HEK293 (cell line): ENCODE measurements at regions not wholly inside any gene's neighbourhood (a gene's known extent, or its start where the extent isn't known, plus 50 kb on each side); places are given as distances from the start of the nearest gene placed in this dataset.

Experiments
- CTCF ChIA-PET: fragments of 350-600 bp; formaldehyde crosslinking; extraction: SDS; loops from one replicate; lab custom pipeline; 2021; ENCODE audit warnings: antibody characterized with exemption; lab: Yijun Ruan, JAX
- POLR2A ChIA-PET: fragments of 300-600 bp; formaldehyde crosslinking; extraction: SDS; loops from one replicate; lab custom pipeline; 2020; ENCODE audit warnings: antibody characterized with exemption, inconsistent platforms; lab: Yijun Ruan, JAX
- H3K27ac ChIP-seq: fragments of 200-500 bp; sonication (Bioruptor generic); 2 replicates; pipeline ENCODE4 v1.5.1; 2014; ENCODE audit warnings: low read depth, low read length, control low read depth, inconsistent platforms; ENCODE audit errors: extremely low read depth
- H3K36me3 ChIP-seq, 2 experiments: fragments of 200-500 bp in 1 of 2; sonication (Bioruptor generic) in 1 of 2; 1 replicate in 1 of 2; 2 replicates in 1 of 2; pipeline ENCODE4 v1.5.1; 2014 to 2017; ENCODE audit warnings: inconsistent platforms in 2 of 2, low read length in 2 of 2; ENCODE audit not compliant: control insufficient read depth in 2 of 2, insufficient read depth in 1 of 2
- H3K4me1 ChIP-seq: fragments of 200-500 bp; sonication (Bioruptor generic); 2 replicates; pipeline ENCODE4 v1.5.1; 2014; ENCODE audit warnings: mild to moderate bottlenecking, low read length, inconsistent platforms; ENCODE audit not compliant: control insufficient read depth, insufficient read depth
- H3K4me3 ChIP-seq: 2 replicates; pipeline ENCODE4 v1.5.1; 2011; ENCODE audit warnings: low read depth, mild to moderate bottlenecking, control low read depth, low read length, moderate library complexity
- H3K9me3 ChIP-seq: fragments of 200-500 bp; sonication (Bioruptor generic); 2 replicates; pipeline ENCODE4 v1.5.1; 2014; ENCODE audit warnings: low read depth, low read length, inconsistent platforms; ENCODE audit not compliant: control insufficient read depth, insufficient read depth
- HOXA7 ChIP-seq: sonication (generic); formaldehyde crosslinking; IDR thresholded peaks from 2 replicates; pipeline ENCODE4 v1.8.1; 2022; ENCODE audit warnings: missing genetic modification reagents, borderline replicate concordance
- KLF1 ChIP-seq: fragments of 450-650 bp; formaldehyde crosslinking; IDR thresholded peaks from 2 replicates; pipeline ENCODE4 v1.5.1; 2016; ENCODE audit warnings: missing biosample characterization, missing genetic modification characterization
- KLF7 ChIP-seq: fragments of 450-650 bp; formaldehyde crosslinking; IDR thresholded peaks from 2 replicates; pipeline ENCODE4 v1.5.1; 2016; ENCODE audit warnings: missing biosample characterization, missing genetic modification characterization, borderline replicate concordance
- REST ChIP-seq: fragments of 450-650 bp; formaldehyde crosslinking; IDR thresholded peaks from 2 replicates; pipeline ENCODE4 v1.5.1; 2016; ENCODE audit warnings: missing biosample characterization, missing genetic modification characterization
- WT1 ChIP-seq: fragments of 450-650 bp; formaldehyde crosslinking; IDR thresholded peaks from 2 replicates; pipeline ENCODE4 v1.5.1; 2016; ENCODE audit warnings: missing biosample characterization, missing genetic modification characterization
- ZBTB8A ChIP-seq: fragments of 450-650 bp; formaldehyde crosslinking; IDR thresholded peaks from 2 replicates; pipeline ENCODE4 v1.5.1; 2016; ENCODE audit warnings: missing biosample characterization, missing genetic modification characterization
- ZNF121 ChIP-seq: fragments of 450-650 bp; formaldehyde crosslinking; IDR thresholded peaks from 2 replicates; pipeline ENCODE4 v1.5.1; 2016; ENCODE audit warnings: missing biosample characterization, missing genetic modification characterization
- ZNF169 ChIP-seq: fragments of 450-650 bp; formaldehyde crosslinking; IDR thresholded peaks from 2 replicates; pipeline ENCODE4 v1.5.1; 2016; ENCODE audit warnings: missing biosample characterization, missing genetic modification characterization
- ZNF202 ChIP-seq: fragments of 450-650 bp; formaldehyde crosslinking; IDR thresholded peaks from 2 replicates; pipeline ENCODE4 v1.5.1; 2016; ENCODE audit warnings: missing biosample characterization, missing genetic modification characterization, borderline replicate concordance
- ZNF211 ChIP-seq: fragments of 450-650 bp; formaldehyde crosslinking; IDR thresholded peaks from 2 replicates; pipeline ENCODE4 v1.5.1; 2016; ENCODE audit warnings: low read depth, missing biosample characterization, missing genetic modification characterization
- ZNF24 ChIP-seq: fragments of 450-650 bp; formaldehyde crosslinking; IDR thresholded peaks from 2 replicates; pipeline ENCODE4 v1.5.1; 2016; ENCODE audit warnings: missing biosample characterization, missing genetic modification characterization
- ZNF311 ChIP-seq: fragments of 450-650 bp; formaldehyde crosslinking; IDR thresholded peaks from 2 replicates; pipeline ENCODE4 v1.5.1; 2017; ENCODE audit warnings: missing biosample characterization, missing genetic modification characterization, borderline replicate concordance
- ZNF324 ChIP-seq: fragments of 450-650 bp; formaldehyde crosslinking; IDR thresholded peaks from 2 replicates; pipeline ENCODE4 v1.5.1; 2016; ENCODE audit warnings: missing biosample characterization, missing genetic modification characterization
- ZNF404 ChIP-seq: fragments of 450-650 bp; formaldehyde crosslinking; IDR thresholded peaks from 2 replicates; pipeline ENCODE4 v1.5.1; 2017; ENCODE audit warnings: missing biosample characterization, missing genetic modification characterization
- ZNF48 ChIP-seq: fragments of 450-650 bp; formaldehyde crosslinking; IDR thresholded peaks from 2 replicates; pipeline ENCODE4 v1.5.1; 2016; ENCODE audit warnings: missing biosample characterization, missing genetic modification characterization
- ZNF555 ChIP-seq: fragments of 450-650 bp; formaldehyde crosslinking; conservative IDR thresholded peaks from 2 replicates; pipeline ENCODE4 v1.5.1; 2017; ENCODE audit warnings: missing biosample characterization, mild to moderate bottlenecking, missing genetic modification characterization, inconsistent platforms
- TF ChIP-seq, protein P1 (sequence below): fragments of 450-650 bp; formaldehyde crosslinking; IDR thresholded peaks from 2 replicates; pipeline ENCODE4 v1.5.1; 2016; ENCODE audit warnings: missing biosample characterization, missing genetic modification characterization
- TF ChIP-seq, protein P2 (sequence below): fragments of 450-650 bp; formaldehyde crosslinking; IDR thresholded peaks from 2 replicates; pipeline ENCODE4 v1.5.1; 2017; ENCODE audit warnings: missing biosample characterization, missing genetic modification characterization

DNA sequence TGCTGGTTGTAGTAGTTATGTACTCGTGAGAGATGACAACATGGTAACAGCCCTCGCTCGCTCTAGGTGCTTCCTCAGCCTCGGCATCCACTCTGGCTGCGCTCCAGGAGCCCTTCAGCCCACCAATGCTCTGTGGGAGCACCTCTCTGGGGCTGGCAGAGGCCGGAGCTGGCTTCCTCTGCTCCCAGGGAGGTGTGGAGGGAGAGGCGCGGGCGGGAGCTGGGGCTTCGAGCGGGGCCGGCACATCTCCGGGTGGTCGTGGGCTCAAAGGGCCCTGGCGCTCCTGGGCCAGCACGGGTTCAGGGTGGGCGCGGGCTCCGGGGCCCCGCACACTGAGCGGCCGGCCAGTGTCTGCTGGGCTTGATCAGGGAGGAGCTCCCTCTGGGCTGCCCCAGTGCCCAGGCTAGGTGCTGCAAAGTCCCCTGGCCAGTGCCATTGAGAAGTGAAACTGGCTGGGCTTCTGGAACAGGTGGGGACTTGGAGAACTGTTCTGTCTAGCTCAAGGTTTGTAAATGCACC, 1012.1 kb downstream of the CNTNAP5 start:
- ChIA-PET POLR2A (no interaction called here), CTCF (no interaction called here)
- TF ChIP-seq ZNF24 (tag by site-specific recombination), result no peak
- TF ChIP-seq ZNF555, result no peak
- TF ChIP-seq, protein P1, sequence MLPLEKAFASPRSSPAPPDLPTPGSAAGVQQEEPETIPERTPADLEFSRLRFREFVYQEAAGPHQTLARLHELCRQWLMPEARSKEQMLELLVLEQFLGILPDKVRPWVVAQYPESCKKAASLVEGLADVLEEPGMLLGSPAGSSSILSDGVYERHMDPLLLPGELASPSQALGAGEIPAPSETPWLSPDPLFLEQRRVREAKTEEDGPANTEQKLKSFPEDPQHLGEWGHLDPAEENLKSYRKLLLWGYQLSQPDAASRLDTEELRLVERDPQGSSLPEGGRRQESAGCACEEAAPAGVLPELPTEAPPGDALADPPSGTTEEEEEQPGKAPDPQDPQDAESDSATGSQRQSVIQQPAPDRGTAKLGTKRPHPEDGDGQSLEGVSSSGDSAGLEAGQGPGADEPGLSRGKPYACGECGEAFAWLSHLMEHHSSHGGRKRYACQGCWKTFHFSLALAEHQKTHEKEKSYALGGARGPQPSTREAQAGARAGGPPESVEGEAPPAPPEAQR (tag by site-specific recombination), result no peak
- Histone ChIP-seq H3K4me1 (no peaks in the 10 kb centered on the region), H3K4me3 (no peak overlapping the region), H3K9me3 (no peaks in the 10 kb centered on the region), H3K36me3 (no peaks in the 10 kb centered on the region), H3K27ac (no peak overlapping the region)

GRCh38 chr2:125041846-125042245, 1016.8 kb downstream of the CNTNAP5 start:
- Histone ChIP-seq H3K9me3 (no peaks in the 10 kb centered on the region), H3K36me3 (no peaks in the 10 kb centered on the region), H3K27ac (no peak overlapping the region), H3K4me1 (no peaks in the 10 kb centered on the region), H3K4me3 (no peak overlapping the region)
- ChIA-PET POLR2A (no interaction called here), CTCF (no interaction called here)
- TF ChIP-seq ZNF211 (tag by site-specific recombination), result no peak
- no peak for TF ChIP-seq ZNF324 (tag by site-specific recombination)
- TF ChIP-seq, protein P2, sequence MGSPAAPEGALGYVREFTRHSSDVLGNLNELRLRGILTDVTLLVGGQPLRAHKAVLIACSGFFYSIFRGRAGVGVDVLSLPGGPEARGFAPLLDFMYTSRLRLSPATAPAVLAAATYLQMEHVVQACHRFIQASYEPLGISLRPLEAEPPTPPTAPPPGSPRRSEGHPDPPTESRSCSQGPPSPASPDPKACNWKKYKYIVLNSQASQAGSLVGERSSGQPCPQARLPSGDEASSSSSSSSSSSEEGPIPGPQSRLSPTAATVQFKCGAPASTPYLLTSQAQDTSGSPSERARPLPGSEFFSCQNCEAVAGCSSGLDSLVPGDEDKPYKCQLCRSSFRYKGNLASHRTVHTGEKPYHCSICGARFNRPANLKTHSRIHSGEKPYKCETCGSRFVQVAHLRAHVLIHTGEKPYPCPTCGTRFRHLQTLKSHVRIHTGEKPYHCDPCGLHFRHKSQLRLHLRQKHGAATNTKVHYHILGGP (tag by site-specific recombination), result no peak
- no peak for TF ChIP-seq KLF7 (tag by site-specific recombination)

- H3K4me3 ChIP-seq, result no peak overlapping the region
- CTCF ChIA-PET, result no interaction called here
- POLR2A ChIA-PET, result no interaction called here
Observed at GRCh38 chr2:125042727-125043126, 1017.6 kb downstream of the CNTNAP5 start.

More at GRCh38 chr2:125042727-125043126, 1017.6 kb downstream of the CNTNAP5 start:
- no peak overlapping the region for H3K27ac ChIP-seq
- TF ChIP-seq HOXA7 (CRISPR knock-in tag), result no peak
- no peak for TF ChIP-seq WT1
- no peak for TF ChIP-seq ZNF202
- TF ChIP-seq ZNF311 (tag by site-specific recombination), result no peak
- TF ChIP-seq ZNF404 (tag by site-specific recombination), result no peak
- TF ChIP-seq KLF1, result no peak
- no peak for TF ChIP-seq REST (tag by site-specific recombination)
- TF ChIP-seq ZNF121 (tag by site-specific recombination), result no peak
- no peak for TF ChIP-seq ZNF169 (tag by site-specific recombination)
- TF ChIP-seq ZNF48 (tag by site-specific recombination), result no peak
- TF ChIP-seq ZBTB8A (tag by site-specific recombination), result no peak
- no peaks in the 10 kb centered on the region for H3K36me3 ChIP-seq
- no peaks in the 10 kb centered on the region for H3K4me1 ChIP-seq
- no peaks in the 10 kb centered on the region for H3K9me3 ChIP-seq
